Effector memory CD4-positive, alpha-beta T cell (primary cell): ENCODE measurements at regions not wholly inside any gene's neighbourhood (a gene's known extent, or its start where the extent isn't known, plus 50 kb on each side); places are given as distances from the start of the nearest gene placed in this dataset.

Experiments used
- DNase-seq, 3 donors: peaks; one replicate each; pipeline ENCODE4 v3.0.0-alpha.2; 2020
- H3K27ac ChIP-seq: 2 replicates; pipeline ENCODE4 v1.7.0; 2013; ENCODE audit warnings: mild to moderate bottlenecking, low read length, moderate library complexity; ENCODE audit not compliant: insufficient read depth, poor library complexity, severe bottlenecking
- H3K27me3 ChIP-seq: replicated peaks from 2 replicates; pipeline ENCODE4 v1.7.0; 2013; ENCODE audit warnings: mild to moderate bottlenecking, low read length; ENCODE audit not compliant: insufficient read depth, control insufficient read depth, poor library complexity, severe bottlenecking
- H3K36me3 ChIP-seq: 2 replicates; pipeline ENCODE4 v1.7.0; 2013; ENCODE audit warnings: mild to moderate bottlenecking, low read length, moderate library complexity; ENCODE audit not compliant: control insufficient read depth, insufficient read depth
- H3K4me1 ChIP-seq: 2 replicates; pipeline ENCODE4 v1.7.0; 2013; ENCODE audit warnings: low read length, mild to moderate bottlenecking; ENCODE audit not compliant: control insufficient read depth, insufficient read depth, poor library complexity, severe bottlenecking
- H3K4me3 ChIP-seq: 2 replicates; pipeline ENCODE4 v1.7.0; 2013; ENCODE audit warnings: low read length, low read depth, mild to moderate bottlenecking; ENCODE audit not compliant: insufficient read depth, poor library complexity, severe bottlenecking
- H3K9me3 ChIP-seq: 2 replicates; pipeline ENCODE4 v1.7.0; 2013; ENCODE audit warnings: mild to moderate bottlenecking, low read length, moderate library complexity; ENCODE audit not compliant: control insufficient read depth

- H3K9me3 ChIP-seq, result no peaks in the 10 kb centered on the region
- no peak overlapping the region for H3K4me3 ChIP-seq
- DNase-seq, result no peak
- H3K27me3 ChIP-seq, result no peaks in the 10 kb centered on the region
- H3K36me3 ChIP-seq, result no peaks in the 10 kb centered on the region
- H3K27ac ChIP-seq, result no peak overlapping the region
- no peaks in the 10 kb centered on the region for H3K4me1 ChIP-seq
These were observed 690.4 kb downstream of the UQCRFS1 start for GRCh38 chr19:28522545-28522922.

GRCh38 chr19:28521614-28522544, 691.1 kb downstream of the UQCRFS1 start:
- Histone ChIP-seq H3K27ac (no peak overlapping the region), H3K27me3 (no peaks in the 10 kb centered on the region), H3K4me1 (no peaks in the 10 kb centered on the region), H3K36me3 (no peaks in the 10 kb centered on the region), H3K4me3 (no peak overlapping the region), H3K9me3 (no peaks in the 10 kb centered on the region)
- no peak for DNase-seq

- Histone ChIP-seq H3K4me3 (no peak overlapping the region), H3K27me3 (no peaks in the 10 kb centered on the region), H3K9me3 (no peaks in the 10 kb centered on the region), H3K36me3 (no peaks in the 10 kb centered on the region), H3K4me1 (no peaks in the 10 kb centered on the region), H3K27ac (no peak overlapping the region)
- no peak for DNase-seq
These were observed 691.9 kb downstream of the UQCRFS1 start for GRCh38 chr19:28520998-28521568.

GRCh38 chr19:28519952-28520861, 692.7 kb downstream of the UQCRFS1 start:
- Histone ChIP-seq H3K4me1 (no peaks in the 10 kb centered on the region), H3K9me3 (no peaks in the 10 kb centered on the region), H3K27ac (no peak overlapping the region), H3K36me3 (no peaks in the 10 kb centered on the region), H3K4me3 (no peak overlapping the region), H3K27me3 (no peaks in the 10 kb centered on the region)
- DNase-seq, result no peak

- DNase-seq, result no peak
- H3K9me3 ChIP-seq, result no peaks in the 10 kb centered on the region
These were observed 693.7 kb downstream of the UQCRFS1 start for GRCh38 chr19:28519218-28519779.

GRCh38 chr19:28516415-28516872, 696.5 kb downstream of the UQCRFS1 start:
- H3K4me3 ChIP-seq, result no peak overlapping the region
- no peaks in the 10 kb centered on the region for H3K27me3 ChIP-seq
- no peaks in the 10 kb centered on the region for H3K36me3 ChIP-seq
- no peak overlapping the region for H3K27ac ChIP-seq
- no peaks in the 10 kb centered on the region for H3K9me3 ChIP-seq
- no peak for DNase-seq
- H3K4me1 ChIP-seq, result no peaks in the 10 kb centered on the region

More at GRCh38 chr19:28519218-28519779, 693.7 kb downstream of the UQCRFS1 start:
- H3K4me3 ChIP-seq, result no peak overlapping the region
- no peak overlapping the region for H3K27ac ChIP-seq
- H3K36me3 ChIP-seq, result no peaks in the 10 kb centered on the region
- no peaks in the 10 kb centered on the region for H3K4me1 ChIP-seq
- H3K27me3 ChIP-seq, result no peaks in the 10 kb centered on the region

GRCh38 chr19:28514166-28514565, 698.8 kb downstream of the UQCRFS1 start:
- no peaks in the 10 kb centered on the region for H3K4me1 ChIP-seq
- H3K9me3 ChIP-seq, result no peaks in the 10 kb centered on the region
- H3K27me3 ChIP-seq, result no peaks in the 10 kb centered on the region
- DNase-seq, result no peak
- no peak overlapping the region for H3K4me3 ChIP-seq
- no peaks in the 10 kb centered on the region for H3K36me3 ChIP-seq
- no peak overlapping the region for H3K27ac ChIP-seq

GRCh38 chr19:28511655-28512054, 701.3 kb downstream of the UQCRFS1 start:
- Histone ChIP-seq H3K27ac (no peak overlapping the region), H3K27me3 (no peaks in the 10 kb centered on the region), H3K4me1 (no peaks in the 10 kb centered on the region), H3K36me3 (no peaks in the 10 kb centered on the region), H3K9me3 (no peaks in the 10 kb centered on the region), H3K4me3 (no peak overlapping the region)
- no peak for DNase-seq

- no peaks in the 10 kb centered on the region for H3K36me3 ChIP-seq
- H3K4me3 ChIP-seq, result no peak overlapping the region
- H3K4me1 ChIP-seq, result no peaks in the 10 kb centered on the region
- no peaks in the 10 kb centered on the region for H3K9me3 ChIP-seq
- H3K27me3 ChIP-seq, result no peaks in the 10 kb centered on the region
- no peak overlapping the region for H3K27ac ChIP-seq
- no peak for DNase-seq
These were observed 703.7 kb downstream of the UQCRFS1 start for GRCh38 chr19:28509079-28509895.
